ENCODE measurements at regions not wholly inside any gene's neighbourhood (a gene's known extent, or its start where the extent isn't known, plus 50 kb on each side); places are given as distances from the start of the nearest gene placed in this dataset.

- ChIA-PET POLR2A (no interaction called here), CTCF (no interaction called here)
- Histone ChIP-seq H3K4me3 (no peak overlapping the region), H3K4me1 (no peaks in the 10 kb centered on the region), H3K9me3 (no peaks in the 10 kb centered on the region), H3K27ac (no peak overlapping the region), H3K4me2 (no peak overlapping the region)
- TF ChIP-seq MAFK (IDR thresholded peaks at IDR 0.05; ENCODE audit: partially characterized antibody) (no peak), E2F6 (IDR thresholded peaks at IDR 0.05; ENCODE audit: borderline replicate concordance, low read depth) (no peak), ZFP36 (IDR thresholded peaks at IDR 0.05; ENCODE audit: borderline replicate concordance, partially characterized antibody) (no peak), NR3C1 (IDR thresholded peaks at IDR 0.05) (no peak), EP300 (IDR thresholded peaks at IDR 0.05) (no peak), TFCP2L1 (CRISPR knock-in tag; IDR thresholded peaks at IDR 0.05) (no peak), CEBPB (IDR thresholded peaks at IDR 0.05) (no peak), KDM5A (IDR thresholded peaks at IDR 0.05) (no peak), BHLHE40 (IDR thresholded peaks at IDR 0.05; ENCODE audit: low read depth, low read length) (no peak), MYC (IDR thresholded peaks at IDR 0.05; ENCODE audit: borderline replicate concordance, low read length) (no peak)
- TF ChIP-seq, protein P1, sequence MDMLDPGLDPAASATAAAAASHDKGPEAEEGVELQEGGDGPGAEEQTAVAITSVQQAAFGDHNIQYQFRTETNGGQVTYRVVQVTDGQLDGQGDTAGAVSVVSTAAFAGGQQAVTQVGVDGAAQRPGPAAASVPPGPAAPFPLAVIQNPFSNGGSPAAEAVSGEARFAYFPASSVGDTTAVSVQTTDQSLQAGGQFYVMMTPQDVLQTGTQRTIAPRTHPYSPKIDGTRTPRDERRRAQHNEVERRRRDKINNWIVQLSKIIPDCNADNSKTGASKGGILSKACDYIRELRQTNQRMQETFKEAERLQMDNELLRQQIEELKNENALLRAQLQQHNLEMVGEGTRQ (IDR thresholded peaks at IDR 0.05), result no peak
- TF ChIP-seq, protein P2, sequence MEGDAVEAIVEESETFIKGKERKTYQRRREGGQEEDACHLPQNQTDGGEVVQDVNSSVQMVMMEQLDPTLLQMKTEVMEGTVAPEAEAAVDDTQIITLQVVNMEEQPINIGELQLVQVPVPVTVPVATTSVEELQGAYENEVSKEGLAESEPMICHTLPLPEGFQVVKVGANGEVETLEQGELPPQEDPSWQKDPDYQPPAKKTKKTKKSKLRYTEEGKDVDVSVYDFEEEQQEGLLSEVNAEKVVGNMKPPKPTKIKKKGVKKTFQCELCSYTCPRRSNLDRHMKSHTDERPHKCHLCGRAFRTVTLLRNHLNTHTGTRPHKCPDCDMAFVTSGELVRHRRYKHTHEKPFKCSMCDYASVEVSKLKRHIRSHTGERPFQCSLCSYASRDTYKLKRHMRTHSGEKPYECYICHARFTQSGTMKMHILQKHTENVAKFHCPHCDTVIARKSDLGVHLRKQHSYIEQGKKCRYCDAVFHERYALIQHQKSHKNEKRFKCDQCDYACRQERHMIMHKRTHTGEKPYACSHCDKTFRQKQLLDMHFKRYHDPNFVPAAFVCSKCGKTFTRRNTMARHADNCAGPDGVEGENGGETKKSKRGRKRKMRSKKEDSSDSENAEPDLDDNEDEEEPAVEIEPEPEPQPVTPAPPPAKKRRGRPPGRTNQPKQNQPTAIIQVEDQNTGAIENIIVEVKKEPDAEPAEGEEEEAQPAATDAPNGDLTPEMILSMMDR (IDR thresholded peaks at IDR 0.05), result no peak
- FAIRE-seq, result no peak
- DNase-seq (ENCODE audit: low read depth in 1 of 2, low spot score in 1 of 2), result no peak
- 0% methylated on average over 3 of the region's 3 CpGs for whole genome bisulfite sequencing (ENCODE audit: missing lambda C conversion rate)
- no peak for ATAC-seq
Observed at GRCh38 chr5:162512935-162513565, 445.5 kb downstream of the GABRG2 start.

DNA sequence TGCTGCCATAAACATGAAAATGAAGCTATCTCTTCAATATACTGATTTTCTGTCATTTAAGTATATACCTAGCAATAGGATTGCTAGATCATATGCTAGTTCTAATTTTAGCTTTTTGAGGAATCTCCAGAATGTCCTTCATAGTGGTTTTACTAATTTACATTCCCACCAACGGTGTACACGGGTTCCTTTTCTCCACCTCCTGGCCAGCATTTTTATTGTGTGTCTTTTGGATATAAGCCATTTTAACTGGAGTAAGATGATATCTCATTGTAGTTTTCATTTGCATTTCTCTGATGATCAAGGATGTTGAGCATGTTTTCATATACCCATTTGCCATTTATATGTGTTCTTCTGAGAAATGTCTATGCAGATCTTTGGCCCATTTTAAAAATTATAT lies 446.5 kb downstream of the GABRG2 start:
- Histone ChIP-seq H3K4me1 (no peaks in the 10 kb centered on the region), H3K27ac (no peak overlapping the region), H3K4me3 (no peak overlapping the region), H3K4me2 (no peak overlapping the region), H3K9me3 (no peaks in the 10 kb centered on the region)
- 0% methylated on average over 2 of the region's 2 CpGs for WGBS (ENCODE audit: missing lambda C conversion rate)
- FAIRE-seq, result no peak
- no peak for DNase-seq (ENCODE audit: low read depth in 1 of 2, low spot score in 1 of 2)
- ChIA-PET POLR2A (no interaction called here), CTCF (no interaction called here)
- TF ChIP-seq, protein P3, sequence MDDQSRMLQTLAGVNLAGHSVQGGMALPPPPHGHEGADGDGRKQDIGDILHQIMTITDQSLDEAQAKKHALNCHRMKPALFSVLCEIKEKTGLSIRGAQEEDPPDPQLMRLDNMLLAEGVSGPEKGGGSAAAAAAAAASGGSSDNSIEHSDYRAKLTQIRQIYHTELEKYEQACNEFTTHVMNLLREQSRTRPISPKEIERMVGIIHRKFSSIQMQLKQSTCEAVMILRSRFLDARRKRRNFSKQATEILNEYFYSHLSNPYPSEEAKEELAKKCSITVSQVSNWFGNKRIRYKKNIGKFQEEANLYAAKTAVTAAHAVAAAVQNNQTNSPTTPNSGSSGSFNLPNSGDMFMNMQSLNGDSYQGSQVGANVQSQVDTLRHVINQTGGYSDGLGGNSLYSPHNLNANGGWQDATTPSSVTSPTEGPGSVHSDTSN (IDR thresholded peaks at IDR 0.05), result no peak
- no peak for TF ChIP-seq HOXB5 (CRISPR knock-in tag; IDR thresholded peaks at IDR 0.05)
- TF ChIP-seq JUNB (IDR thresholded peaks at IDR 0.05), result no peak
- TF ChIP-seq HOXA7 (CRISPR knock-in tag; IDR thresholded peaks at IDR 0.05), result no peak
- TF ChIP-seq HMGXB4 (CRISPR knock-in tag; IDR thresholded peaks at IDR 0.05; ENCODE audit: borderline replicate concordance), result no peak
- no peak for TF ChIP-seq TFCP2L1 (CRISPR knock-in tag; IDR thresholded peaks at IDR 0.05)
- TF ChIP-seq CBX8 (IDR thresholded peaks at IDR 0.05), result no peak
- TF ChIP-seq POLR2A (IDR thresholded peaks at IDR 0.05; ENCODE audit: low read length), result no peak
- TF ChIP-seq, protein P4, sequence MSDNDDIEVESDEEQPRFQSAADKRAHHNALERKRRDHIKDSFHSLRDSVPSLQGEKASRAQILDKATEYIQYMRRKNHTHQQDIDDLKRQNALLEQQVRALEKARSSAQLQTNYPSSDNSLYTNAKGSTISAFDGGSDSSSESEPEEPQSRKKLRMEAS (IDR thresholded peaks at IDR 0.05), result no peak
- TF ChIP-seq FOXS1 (CRISPR knock-in tag; IDR thresholded peaks at IDR 0.05), result no peak
- TF ChIP-seq PHF8 (IDR thresholded peaks at IDR 0.05; ENCODE audit: borderline replicate concordance, low read depth), result no peak
- no peak for TF ChIP-seq POLR2AphosphoS2 (conservative IDR thresholded peaks at IDR 0.05; ENCODE audit: low read length)
- ATAC-seq, result no peak
